ENCODE measurements at regions not wholly inside any gene's neighbourhood (a gene's known extent, or its start where the extent isn't known, plus 50 kb on each side); places are given as distances from the start of the nearest gene placed in this dataset.

- Histone ChIP-seq H3K36me3 (ENCODE audit: control insufficient read depth in 2 of 2, insufficient read depth in 2 of 2, low read length in 2 of 2) (no peaks in the 10 kb centered on the region), H3K9me3 (ENCODE audit: control insufficient read depth in 2 of 2, low read length in 2 of 2) (peaks cover 0 to 3% of the 10 kb centered on the region in 2 donors), H3K27ac (ENCODE audit: low read length) (no peak overlapping the region), H3K4me1 (ENCODE audit: control insufficient read depth, insufficient read depth, low read length) (no peaks in the 10 kb centered on the region), H3K27me3 (ENCODE audit: control insufficient read depth in 1 of 2, insufficient read depth in 2 of 2, low read length in 2 of 2) (no peaks in the 10 kb centered on the region), H3K9ac (ENCODE audit: low read length in 2 of 2) (no peak overlapping the region), H3K4me3 (ENCODE audit: low read length in 2 of 2) (no peak overlapping the region)
Measured at GRCh38 chr2:4678927-4679326, 975.6 kb downstream of the DCDC2C start.

GRCh38 chr2:4679391-4679790 lies 976.0 kb downstream of the DCDC2C start:
- Histone ChIP-seq H3K36me3 (ENCODE audit: control insufficient read depth in 2 of 2, insufficient read depth in 2 of 2, low read length in 2 of 2) (no peaks in the 10 kb centered on the region), H3K27ac (ENCODE audit: low read length) (no peak overlapping the region), H3K9me3 (ENCODE audit: control insufficient read depth in 2 of 2, low read length in 2 of 2) (peaks cover 0 to 3% of the 10 kb centered on the region in 2 donors), H3K9ac (ENCODE audit: low read length in 2 of 2) (no peak overlapping the region), H3K4me3 (ENCODE audit: low read length in 2 of 2) (no peak overlapping the region), H3K4me1 (ENCODE audit: control insufficient read depth, insufficient read depth, low read length) (no peaks in the 10 kb centered on the region), H3K27me3 (ENCODE audit: control insufficient read depth in 1 of 2, insufficient read depth in 2 of 2, low read length in 2 of 2) (no peaks in the 10 kb centered on the region)

- no peak overlapping the region for H3K27ac ChIP-seq (ENCODE audit: low read length)
- no peak overlapping the region for H3K9ac ChIP-seq (ENCODE audit: low read length in 2 of 2)
- no peaks in the 10 kb centered on the region for H3K27me3 ChIP-seq (ENCODE audit: control insufficient read depth in 1 of 2, insufficient read depth in 2 of 2, low read length in 2 of 2)
- no peaks in the 10 kb centered on the region for H3K36me3 ChIP-seq (ENCODE audit: control insufficient read depth in 2 of 2, insufficient read depth in 2 of 2, low read length in 2 of 2)
- H3K4me1 ChIP-seq (ENCODE audit: control insufficient read depth, insufficient read depth, low read length): no peaks in the 10 kb centered on the region
- no peak overlapping the region for H3K4me3 ChIP-seq (ENCODE audit: low read length in 2 of 2)
- no peaks in the 10 kb centered on the region for H3K9me3 ChIP-seq (ENCODE audit: control insufficient read depth in 2 of 2, low read length in 2 of 2)
Measured at GRCh38 chr2:4684921-4685320, 981.5 kb downstream of the DCDC2C start.

- no peaks in the 10 kb centered on the region for H3K9me3 ChIP-seq (ENCODE audit: control insufficient read depth in 2 of 2, low read length in 2 of 2)
- no peaks in the 10 kb centered on the region for H3K4me1 ChIP-seq (ENCODE audit: control insufficient read depth, insufficient read depth, low read length)
- H3K9ac ChIP-seq (ENCODE audit: low read length in 2 of 2): no peak overlapping the region
- no peaks in the 10 kb centered on the region for H3K27me3 ChIP-seq (ENCODE audit: control insufficient read depth in 1 of 2, insufficient read depth in 2 of 2, low read length in 2 of 2)
- H3K4me3 ChIP-seq (ENCODE audit: low read length in 2 of 2): no peak overlapping the region
- H3K27ac ChIP-seq (ENCODE audit: low read length): no peak overlapping the region
- no peaks in the 10 kb centered on the region for H3K36me3 ChIP-seq (ENCODE audit: control insufficient read depth in 2 of 2, insufficient read depth in 2 of 2, low read length in 2 of 2)
Measured at GRCh38 chr2:4690913-4691312, 987.5 kb downstream of the DCDC2C start.

GRCh38 chr2:4693266-4693665 lies 989.9 kb downstream of the DCDC2C start:
- no peak overlapping the region for H3K9ac ChIP-seq (ENCODE audit: low read length in 2 of 2)
- no peak overlapping the region for H3K4me3 ChIP-seq (ENCODE audit: low read length in 2 of 2)
- H3K27me3 ChIP-seq (ENCODE audit: control insufficient read depth in 1 of 2, insufficient read depth in 2 of 2, low read length in 2 of 2): no peaks in the 10 kb centered on the region
- H3K36me3 ChIP-seq (ENCODE audit: control insufficient read depth in 2 of 2, insufficient read depth in 2 of 2, low read length in 2 of 2): no peaks in the 10 kb centered on the region
- no peaks in the 10 kb centered on the region for H3K4me1 ChIP-seq (ENCODE audit: control insufficient read depth, insufficient read depth, low read length)
- H3K9me3 ChIP-seq (ENCODE audit: control insufficient read depth in 2 of 2, low read length in 2 of 2): no peaks in the 10 kb centered on the region
- H3K27ac ChIP-seq (ENCODE audit: low read length): no peak overlapping the region

GRCh38 chr2:4695281-4695861 lies 992.0 kb downstream of the DCDC2C start:
- no peaks in the 10 kb centered on the region for H3K4me1 ChIP-seq (ENCODE audit: control insufficient read depth, insufficient read depth, low read length)
- no peak overlapping the region for H3K4me3 ChIP-seq (ENCODE audit: low read length in 2 of 2)
- no peaks in the 10 kb centered on the region for H3K9me3 ChIP-seq (ENCODE audit: control insufficient read depth in 2 of 2, low read length in 2 of 2)
- no peaks in the 10 kb centered on the region for H3K36me3 ChIP-seq (ENCODE audit: control insufficient read depth in 2 of 2, insufficient read depth in 2 of 2, low read length in 2 of 2)
- H3K27ac ChIP-seq (ENCODE audit: low read length): no peak overlapping the region
- no peaks in the 10 kb centered on the region for H3K27me3 ChIP-seq (ENCODE audit: control insufficient read depth in 1 of 2, insufficient read depth in 2 of 2, low read length in 2 of 2)
- no peak overlapping the region for H3K9ac ChIP-seq (ENCODE audit: low read length in 2 of 2)

GRCh38 chr2:4715065-4715464 lies 977.1 kb upstream of the SOX11 start:
- H3K27ac ChIP-seq (ENCODE audit: low read length): no peak overlapping the region
- H3K4me1 ChIP-seq (ENCODE audit: control insufficient read depth, insufficient read depth, low read length): no peaks in the 10 kb centered on the region
- no peak overlapping the region for H3K4me3 ChIP-seq (ENCODE audit: low read length in 2 of 2)
- no peak overlapping the region for H3K9ac ChIP-seq (ENCODE audit: low read length in 2 of 2)
- H3K9me3 ChIP-seq (ENCODE audit: control insufficient read depth in 2 of 2, low read length in 2 of 2): peaks cover 0 to 5% of the 10 kb centered on the region in 2 donors
- no peaks in the 10 kb centered on the region for H3K27me3 ChIP-seq (ENCODE audit: control insufficient read depth in 1 of 2, insufficient read depth in 2 of 2, low read length in 2 of 2)
- no peaks in the 10 kb centered on the region for H3K36me3 ChIP-seq (ENCODE audit: control insufficient read depth in 2 of 2, insufficient read depth in 2 of 2, low read length in 2 of 2)

GRCh38 chr2:4718777-4719176 lies 973.4 kb upstream of the SOX11 start:
- no peak overlapping the region for H3K27ac ChIP-seq (ENCODE audit: low read length)
- no peak overlapping the region for H3K4me3 ChIP-seq (ENCODE audit: low read length in 2 of 2)
- H3K27me3 ChIP-seq (ENCODE audit: control insufficient read depth in 1 of 2, insufficient read depth in 2 of 2, low read length in 2 of 2): no peaks in the 10 kb centered on the region
- H3K36me3 ChIP-seq (ENCODE audit: control insufficient read depth in 2 of 2, insufficient read depth in 2 of 2, low read length in 2 of 2): no peaks in the 10 kb centered on the region
- no peak overlapping the region for H3K9ac ChIP-seq (ENCODE audit: low read length in 2 of 2)
- peaks cover 0 to 5% of the 10 kb centered on the region in 2 donors for H3K9me3 ChIP-seq (ENCODE audit: control insufficient read depth in 2 of 2, low read length in 2 of 2)
- no peaks in the 10 kb centered on the region for H3K4me1 ChIP-seq (ENCODE audit: control insufficient read depth, insufficient read depth, low read length)

- Histone ChIP-seq H3K4me3 (ENCODE audit: low read length in 2 of 2) (no peak overlapping the region), H3K27me3 (ENCODE audit: control insufficient read depth in 1 of 2, insufficient read depth in 2 of 2, low read length in 2 of 2) (no peaks in the 10 kb centered on the region), H3K4me1 (ENCODE audit: control insufficient read depth, insufficient read depth, low read length) (no peaks in the 10 kb centered on the region), H3K9me3 (ENCODE audit: control insufficient read depth in 2 of 2, low read length in 2 of 2) (no peaks in the 10 kb centered on the region), H3K9ac (ENCODE audit: low read length in 2 of 2) (no peak overlapping the region), H3K27ac (ENCODE audit: low read length) (no peak overlapping the region), H3K36me3 (ENCODE audit: control insufficient read depth in 2 of 2, insufficient read depth in 2 of 2, low read length in 2 of 2) (no peaks in the 10 kb centered on the region)
Measured at GRCh38 chr2:4725618-4726017, 966.6 kb upstream of the SOX11 start.

GRCh38 chr2:4732560-4732959 lies 959.6 kb upstream of the SOX11 start:
- no peaks in the 10 kb centered on the region for H3K9me3 ChIP-seq (ENCODE audit: control insufficient read depth in 2 of 2, low read length in 2 of 2)
- H3K4me1 ChIP-seq (ENCODE audit: control insufficient read depth, insufficient read depth, low read length): no peaks in the 10 kb centered on the region
- H3K36me3 ChIP-seq (ENCODE audit: control insufficient read depth in 2 of 2, insufficient read depth in 2 of 2, low read length in 2 of 2): no peaks in the 10 kb centered on the region
- H3K27me3 ChIP-seq (ENCODE audit: control insufficient read depth in 1 of 2, insufficient read depth in 2 of 2, low read length in 2 of 2): no peaks in the 10 kb centered on the region
- no peak overlapping the region for H3K27ac ChIP-seq (ENCODE audit: low read length)
- no peak overlapping the region for H3K9ac ChIP-seq (ENCODE audit: low read length in 2 of 2)
- H3K4me3 ChIP-seq (ENCODE audit: low read length in 2 of 2): no peak overlapping the region

GRCh38 chr2:4745056-4745991 lies 946.9 kb upstream of the SOX11 start:
- Histone ChIP-seq H3K27ac (ENCODE audit: low read length) (no peak overlapping the region), H3K36me3 (ENCODE audit: control insufficient read depth in 2 of 2, insufficient read depth in 2 of 2, low read length in 2 of 2) (no peaks in the 10 kb centered on the region), H3K27me3 (ENCODE audit: control insufficient read depth in 1 of 2, insufficient read depth in 2 of 2, low read length in 2 of 2) (no peaks in the 10 kb centered on the region), H3K9ac (ENCODE audit: low read length in 2 of 2) (no peak overlapping the region), H3K4me3 (ENCODE audit: low read length in 2 of 2) (no peak overlapping the region), H3K4me1 (ENCODE audit: control insufficient read depth, insufficient read depth, low read length) (no peaks in the 10 kb centered on the region), H3K9me3 (ENCODE audit: control insufficient read depth in 2 of 2, low read length in 2 of 2) (no peaks in the 10 kb centered on the region)
